ENCODE measurements at regions not wholly inside any gene's neighbourhood (a gene's known extent, or its start where the extent isn't known, plus 50 kb on each side); places are given as distances from the start of the nearest gene placed in this dataset.

- no peak for DNase-seq (ENCODE audit: low spot score)
Measured at GRCh38 chr2:167424803-167425755, 536.8 kb downstream of the XIRP2 start.

GRCh38 chr2:167424221-167424620 is 535.9 kb downstream of the XIRP2 start:
- DNase-seq (ENCODE audit: low spot score) = no peak

- no peak for DNase-seq (ENCODE audit: low spot score)
Measured at GRCh38 chr2:167423731-167424130, 535.5 kb downstream of the XIRP2 start.

- DNase-seq (ENCODE audit: low spot score) = no peak
Measured at GRCh38 chr2:167420211-167420610, 531.9 kb downstream of the XIRP2 start.

GRCh38 chr2:167415068-167415467 is 526.8 kb downstream of the XIRP2 start:
- DNase-seq (ENCODE audit: low spot score) = no peak

GRCh38 chr2:167411367-167411766 is 523.1 kb downstream of the XIRP2 start:
- DNase-seq (ENCODE audit: low spot score) = no peak

- no peak for DNase-seq (ENCODE audit: low spot score)
Measured at GRCh38 chr2:167406558-167406957, 518.3 kb downstream of the XIRP2 start.

- DNase-seq (ENCODE audit: low spot score) = no peak
Measured at GRCh38 chr2:167404627-167405284, 516.5 kb downstream of the XIRP2 start.

GRCh38 chr2:167401309-167401708 is 513.0 kb downstream of the XIRP2 start:
- DNase-seq (ENCODE audit: low spot score) = no peak

- DNase-seq (ENCODE audit: low spot score) = no peak
Measured at GRCh38 chr2:167400546-167400945, 512.3 kb downstream of the XIRP2 start.

- no peak for DNase-seq (ENCODE audit: low spot score)
Measured at GRCh38 chr2:167398873-167399272, 510.6 kb downstream of the XIRP2 start.

GRCh38 chr2:167388901-167389300 is 500.6 kb downstream of the XIRP2 start:
- no peak for DNase-seq (ENCODE audit: low spot score)

- DNase-seq (ENCODE audit: low spot score) = no peak
Measured at GRCh38 chr2:167388497-167388896, 500.2 kb downstream of the XIRP2 start.

- no peak for DNase-seq (ENCODE audit: low spot score)
Measured at GRCh38 chr2:167386694-167387093, 498.4 kb downstream of the XIRP2 start.

- no peak for DNase-seq (ENCODE audit: low spot score)
Measured at GRCh38 chr2:167383610-167384194, 495.4 kb downstream of the XIRP2 start.

GRCh38 chr2:167381349-167381748 is 493.1 kb downstream of the XIRP2 start:
- no peak for DNase-seq (ENCODE audit: low spot score)

- DNase-seq (ENCODE audit: low spot score) = no peak
Measured at GRCh38 chr2:167380555-167380954, 492.3 kb downstream of the XIRP2 start.

GRCh38 chr2:167380094-167380493 is 491.8 kb downstream of the XIRP2 start:
- DNase-seq (ENCODE audit: low spot score) = no peak

GRCh38 chr2:167369083-167369482 is 480.8 kb downstream of the XIRP2 start:
- DNase-seq (ENCODE audit: low spot score) = no peak

GRCh38 chr2:167368371-167368770 is 480.1 kb downstream of the XIRP2 start:
- no peak for DNase-seq (ENCODE audit: low spot score)

GRCh38 chr2:167365216-167365615 is 476.9 kb downstream of the XIRP2 start:
- no peak for DNase-seq (ENCODE audit: low spot score)

- no peak for DNase-seq (ENCODE audit: low spot score)
Measured at GRCh38 chr2:167361426-167361825, 473.1 kb downstream of the XIRP2 start.

GRCh38 chr2:167355821-167356220 is 467.5 kb downstream of the XIRP2 start:
- DNase-seq (ENCODE audit: low spot score) = no peak
